HG03135 (cell line): ENCODE measurements at regions not wholly inside any gene's neighbourhood (a gene's known extent, or its start where the extent isn't known, plus 50 kb on each side); places are given as distances from the start of the nearest gene placed in this dataset.

Source experiments
- ATAC-seq: cut with Tn5 transposase; IDR thresholded peaks from one replicate; pipeline ENCODE4 v1.9.1; 2021; ENCODE audit warnings: mild to moderate bottlenecking, moderate library complexity; ENCODE audit not compliant: unreplicated experiment

DNA sequence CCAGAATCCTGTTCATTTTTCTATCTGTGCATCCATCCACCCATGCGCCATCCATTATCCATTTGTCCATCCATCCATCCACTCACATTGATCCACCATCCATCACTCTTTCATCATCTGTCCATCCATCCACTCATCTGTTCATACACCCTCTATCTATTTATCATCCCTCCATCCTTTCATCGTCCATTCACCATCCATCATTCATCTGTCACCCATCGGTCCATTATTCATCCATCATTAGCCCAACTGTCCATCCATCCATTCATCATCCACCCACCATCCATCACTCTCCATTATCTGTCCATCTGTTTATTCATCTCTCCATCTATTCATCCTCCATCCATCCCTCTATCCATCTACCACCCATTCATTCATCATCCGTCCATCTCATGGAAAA is 125.7 kb upstream of the TMPRSS2 start:
- ATAC-seq = no peak

GRCh38 chr21:41632748-41633475 is 125.0 kb upstream of the TMPRSS2 start:
- no peak for ATAC-seq

- no peak for ATAC-seq
These were observed 123.9 kb upstream of the TMPRSS2 start for GRCh38 chr21:41631564-41632461.

- no peak for ATAC-seq
These were observed 123.0 kb upstream of the TMPRSS2 start for GRCh38 chr21:41630917-41631316.

DNA sequence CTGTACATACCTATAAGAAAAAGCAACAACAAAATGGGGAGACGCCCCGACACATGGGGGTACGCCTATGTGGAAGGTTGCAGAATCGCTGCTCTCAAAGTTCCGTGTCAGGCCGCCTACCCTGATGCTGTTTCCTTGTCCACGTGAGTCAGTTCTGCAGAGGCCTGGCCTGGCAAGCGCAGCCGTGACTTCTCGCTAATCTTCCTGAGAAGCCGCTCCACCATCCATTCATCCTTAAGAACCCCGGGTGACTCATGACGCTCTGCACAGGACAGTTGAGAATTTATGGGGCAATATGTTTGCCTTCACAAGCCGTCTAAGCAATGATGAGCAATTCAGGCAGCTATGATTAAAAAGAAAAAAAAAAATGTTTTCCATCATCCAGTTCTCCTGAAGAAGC is 122.3 kb upstream of the TMPRSS2 start:
- ATAC-seq = no peak

GRCh38 chr21:41628256-41628655 is 120.3 kb upstream of the TMPRSS2 start:
- no peak for ATAC-seq

DNA sequence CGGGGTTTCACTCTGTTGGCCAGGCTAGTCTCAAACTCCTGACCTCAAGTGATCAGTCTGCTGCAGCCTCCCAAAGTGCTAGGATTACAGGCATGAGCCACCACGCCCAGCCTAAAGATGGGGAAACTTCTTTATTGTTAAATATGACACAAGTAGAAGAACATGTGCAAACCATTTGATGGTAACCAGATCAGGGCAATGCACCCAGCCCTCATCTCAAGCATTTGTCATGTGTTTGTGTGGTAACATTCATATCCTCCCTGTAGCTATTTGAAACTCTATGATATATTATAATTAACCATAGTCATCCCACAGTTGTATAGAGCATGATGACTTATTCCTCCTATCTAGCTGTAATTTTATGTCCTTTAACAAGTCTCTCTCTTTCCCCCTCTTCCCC is 119.5 kb upstream of the TMPRSS2 start:
- no peak for ATAC-seq

DNA sequence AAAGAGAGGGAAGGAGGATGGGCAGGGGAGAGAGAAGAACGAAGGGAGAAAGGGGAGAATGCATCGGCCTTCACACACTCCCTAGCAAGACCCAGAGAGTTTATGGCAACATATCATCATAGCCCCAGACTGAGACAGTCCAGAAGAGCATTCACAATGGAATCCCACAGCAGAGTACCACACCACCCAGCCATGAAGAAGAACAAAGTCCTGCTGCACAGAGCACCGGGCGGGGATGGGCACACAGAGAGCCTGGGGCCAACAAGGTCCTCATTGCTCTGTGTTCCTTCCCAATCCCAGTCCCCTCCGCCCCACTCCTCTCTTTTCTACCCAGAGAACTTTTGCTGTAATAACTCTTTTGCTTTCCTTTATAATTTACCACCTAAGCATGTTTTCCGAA is 118.1 kb upstream of the TMPRSS2 start:
- no peak for ATAC-seq

GRCh38 chr21:41625428-41625827 is 117.5 kb upstream of the TMPRSS2 start:
- no peak for ATAC-seq

GRCh38 chr21:41624674-41625310 is 116.8 kb upstream of the TMPRSS2 start:
- ATAC-seq = no peak

DNA sequence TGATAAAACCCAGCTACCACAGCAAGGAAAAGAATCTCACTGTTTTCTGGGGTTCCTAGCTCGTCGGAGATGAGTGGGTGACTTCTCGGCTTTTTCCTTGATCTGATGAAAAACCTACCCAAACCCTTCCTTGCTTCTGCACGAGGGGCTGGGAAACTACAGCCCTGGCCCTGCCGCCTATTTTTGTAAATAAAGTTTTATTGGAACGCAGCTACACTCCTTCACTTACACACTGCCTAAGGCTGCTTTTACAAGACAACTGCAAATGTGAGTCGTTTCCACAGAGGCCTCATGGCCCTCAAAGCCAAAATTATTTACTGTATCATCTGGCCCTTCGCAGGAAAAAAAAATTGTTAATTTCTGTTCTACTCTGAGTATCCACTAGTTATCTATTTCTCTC is 116.0 kb upstream of the TMPRSS2 start:
- no peak for ATAC-seq

DNA sequence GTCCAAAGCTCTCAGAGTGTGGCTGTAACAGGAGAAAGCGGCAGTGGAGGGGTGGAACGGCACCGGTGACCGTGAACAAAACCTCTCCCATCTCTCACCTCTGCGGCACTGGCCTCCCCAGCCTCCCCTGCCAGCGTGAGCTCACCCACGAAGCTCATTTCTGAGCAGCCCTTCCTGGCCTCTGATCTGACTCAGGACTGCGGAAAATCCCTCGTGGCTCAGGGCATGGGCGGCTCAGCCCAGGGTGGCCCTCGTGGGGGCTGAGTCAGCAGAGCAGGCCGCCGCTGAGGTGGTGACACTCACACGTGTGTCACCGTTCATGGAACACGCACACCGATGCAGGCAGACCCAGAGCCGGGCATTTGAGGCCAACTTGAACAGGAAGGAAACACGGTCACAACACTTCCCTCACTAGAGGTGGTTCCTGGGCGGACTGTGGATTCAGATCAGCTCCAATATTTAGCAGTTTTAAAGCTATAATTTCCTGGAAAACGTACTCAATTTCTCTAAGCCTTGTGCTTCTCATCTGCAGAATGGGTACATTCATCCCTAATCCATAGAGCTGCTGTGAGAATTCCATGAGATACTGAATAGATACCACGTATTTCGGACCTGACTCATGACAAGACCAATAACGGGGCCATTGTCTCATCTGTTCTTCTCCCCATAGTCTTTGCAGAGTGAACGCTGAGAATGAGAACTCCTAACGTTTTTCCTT is 115.0 kb upstream of the TMPRSS2 start:
- ATAC-seq = no peak

DNA sequence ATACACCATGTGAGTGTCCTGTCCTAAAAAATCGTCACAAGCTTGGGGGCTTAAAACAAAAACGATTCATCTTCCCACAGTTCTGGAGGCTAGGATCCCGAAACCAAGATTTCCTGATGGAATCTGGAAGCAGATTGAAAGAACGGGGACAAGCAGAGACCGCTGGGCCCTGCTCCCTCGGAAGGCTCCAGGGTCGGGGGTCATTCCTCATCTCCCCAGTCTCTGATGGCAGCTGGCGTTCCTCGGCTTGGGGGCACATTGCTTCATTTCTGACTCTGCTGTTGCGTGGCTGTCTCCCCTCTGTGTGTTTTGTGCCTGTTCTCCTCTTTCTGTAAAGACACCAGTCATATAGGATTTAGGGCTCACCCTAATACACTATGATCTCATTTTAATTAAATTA is 114.2 kb upstream of the TMPRSS2 start:
- no peak for ATAC-seq

DNA sequence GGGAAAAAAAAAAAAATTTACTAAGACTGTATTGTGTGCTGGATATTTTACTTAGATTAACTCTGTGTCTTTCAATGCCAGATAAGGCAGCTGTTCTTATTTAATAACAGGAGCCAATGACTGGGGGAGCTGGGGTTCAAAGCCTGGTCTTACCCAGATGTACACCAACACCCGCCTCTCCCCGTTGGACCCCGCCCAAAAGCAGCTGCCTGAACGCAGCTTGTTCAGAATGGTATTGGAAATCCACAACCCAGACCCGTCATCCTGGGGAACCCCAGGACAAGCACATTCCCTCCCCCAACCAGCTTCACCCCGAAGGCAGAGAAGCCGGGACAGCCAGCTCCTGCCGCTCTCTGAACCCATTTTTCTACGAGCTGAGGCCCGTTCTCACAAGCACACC is 113.6 kb upstream of the TMPRSS2 start:
- no peak for ATAC-seq

- no peak for ATAC-seq
These were observed 113.0 kb upstream of the TMPRSS2 start for GRCh38 chr21:41620982-41621381.

DNA sequence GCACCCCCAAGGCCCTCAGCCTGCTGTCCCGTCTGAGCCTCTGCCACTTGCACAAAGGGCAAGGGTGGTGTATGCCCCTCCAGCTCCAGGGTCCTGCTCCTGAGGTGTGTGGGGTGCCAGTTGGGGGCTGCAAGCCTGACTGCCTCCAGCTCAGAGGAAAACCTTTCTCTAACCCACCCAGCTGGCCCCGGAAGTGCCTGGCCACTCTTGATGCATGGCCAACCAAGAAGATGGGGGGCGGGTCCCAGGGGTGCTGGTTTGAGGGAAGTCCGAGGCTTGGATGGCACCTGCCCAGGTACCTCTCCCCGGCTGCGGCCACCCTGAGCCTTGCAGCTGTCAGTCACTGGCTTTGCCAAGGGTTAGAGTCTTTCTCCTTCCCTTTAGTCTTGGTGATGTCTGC is 112.6 kb upstream of the TMPRSS2 start:
- ATAC-seq = no peak

GRCh38 chr21:41616031-41616591 is 108.2 kb upstream of the TMPRSS2 start:
- no peak for ATAC-seq

DNA sequence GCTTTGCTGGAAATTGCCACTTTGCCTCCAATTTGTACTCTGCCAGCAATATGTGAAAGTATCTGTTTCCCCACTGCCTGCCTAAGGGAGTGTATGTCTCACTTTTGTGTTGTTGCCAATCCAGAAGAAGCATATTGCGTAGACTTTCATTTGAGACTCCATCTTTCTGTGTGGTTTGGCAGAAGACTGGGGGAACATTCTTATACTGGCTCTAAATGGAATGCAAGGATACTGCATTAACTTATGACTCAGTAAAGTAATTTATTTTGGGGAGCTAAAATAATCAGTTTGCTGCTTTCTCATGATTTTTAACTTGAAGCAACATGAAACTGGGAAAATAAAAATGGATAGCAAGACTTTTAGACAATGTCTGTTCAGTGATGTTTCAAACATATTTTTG is 107.7 kb upstream of the TMPRSS2 start:
- no peak for ATAC-seq

GRCh38 chr21:41614511-41614910 is 106.6 kb upstream of the TMPRSS2 start:
- no peak for ATAC-seq

GRCh38 chr21:41613533-41613909 is 105.6 kb upstream of the TMPRSS2 start:
- no peak for ATAC-seq
